Prostate gland (tissue), 2 donors: ENCODE measurements at regions not wholly inside any gene's neighbourhood (a gene's known extent, or its start where the extent isn't known, plus 50 kb on each side); places are given as distances from the start of the nearest gene placed in this dataset.

Experiments used
- DNase-seq: peaks from one replicate; pipeline ENCODE4 v3.0.0-alpha.2; 2019; ENCODE audit warnings: low spot score
- H3K27ac ChIP-seq, 2 donors: fragments of 200-600 bp; sonication (generic); 2 replicates each; pipeline ENCODE4 v1.5.1; 2017 to 2019
- H3K27me3 ChIP-seq: fragments of 200-600 bp; sonication (generic); replicated peaks from 2 replicates; pipeline ENCODE4 v1.5.1; 2019; ENCODE audit not compliant: insufficient read depth
- H3K36me3 ChIP-seq, 2 donors: fragments of 200-600 bp; sonication (generic); 1 replicate in 1 of 2; 2 replicates in 1 of 2; pipeline versions ENCODE4 v1.5.1 to v1.8.1; 2017 to 2019
- H3K4me1 ChIP-seq: fragments of 200-600 bp; sonication (generic); replicated peaks from 2 replicates; pipeline ENCODE4 v1.5.1; 2019
- H3K4me3 ChIP-seq, 2 donors: fragments of 200-600 bp; sonication (generic); 2 replicates each; pipeline ENCODE4 v1.5.1; 2017 to 2019
- H3K9me3 ChIP-seq: fragments of 200-600 bp; sonication (generic); 2 replicates; pipeline ENCODE4 v1.5.1; 2017
- POLR2A ChIP-seq: fragments of 450-650 bp; IDR thresholded peaks from one replicate; pipeline ENCODE4 v1.6.1; 2016; ENCODE audit warnings: antibody characterized with exemption, mild to moderate bottlenecking
- POLR2AphosphoS5 ChIP-seq: sonication (generic); formaldehyde crosslinking; IDR thresholded peaks from one replicate; pipeline ENCODE4 v1.6.1; 2017; ENCODE audit warnings: antibody characterized with exemption
- WGBS: methylation state at CpG from one replicate; pipeline ENCODE4 v1.1.5; 2018; 5-methylcytosine and 5-hydroxymethylcytosine counted together
- intact Hi-C: fragments of 100-400 bp; cut with DNase I; formaldehyde crosslinking; loops from one replicate; pipeline ENCODE4 v1.14.2; 2022
- TF ChIP-seq, protein P1 (sequence below), 4 experiments: fragments of 200-600 bp in 2 of 4; fragments of 450-650 bp in 2 of 4; sonication (generic) in 2 of 4; IDR thresholded peaks; 1 replicate in 3 of 4; 2 replicates in 1 of 4; pipeline ENCODE4 v1.5.1; 2016 to 2019; ENCODE audit warnings: antibody characterized with exemption in 4 of 4, mild to moderate bottlenecking in 2 of 4, moderate library complexity in 2 of 4

DNA sequence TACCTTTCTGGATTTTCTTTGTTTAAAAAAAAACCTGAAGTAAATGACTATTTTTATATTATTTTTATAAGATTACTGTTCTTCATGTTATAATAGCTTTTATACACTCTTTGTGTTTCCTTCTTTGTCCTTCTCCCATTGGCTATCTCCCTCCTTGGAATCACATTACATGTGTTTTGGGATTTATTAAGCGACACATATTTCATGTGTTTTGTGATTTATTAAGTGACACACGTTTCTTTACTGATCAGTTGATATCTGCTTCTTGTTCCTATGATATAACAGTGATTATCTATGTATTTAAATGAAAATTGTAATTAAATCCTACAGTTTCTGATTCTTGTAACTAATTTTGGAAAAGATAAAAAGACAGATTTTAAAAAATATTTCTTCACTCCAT, 817.3 kb upstream of the AGA start:
- intact Hi-C loops = no loop called here
- H3K9me3 ChIP-seq = no peaks in the 10 kb centered on the region
- H3K27me3 ChIP-seq = no peaks in the 10 kb centered on the region
- H3K4me1 ChIP-seq = no peaks in the 10 kb centered on the region
- no peak overlapping the region for H3K27ac ChIP-seq
- no peak for DNase-seq
- WGBS = 55% methylated on average over 2 of the region's 2 CpGs
- TF ChIP-seq POLR2A = no peak
- H3K36me3 ChIP-seq = no peaks in the 10 kb centered on the region
- H3K4me3 ChIP-seq = no peak overlapping the region

- intact Hi-C loops = no loop called here
- H3K27ac ChIP-seq = no peak overlapping the region
- TF ChIP-seq POLR2A (no peak), POLR2AphosphoS5 (no peak)
- TF ChIP-seq, protein P1, sequence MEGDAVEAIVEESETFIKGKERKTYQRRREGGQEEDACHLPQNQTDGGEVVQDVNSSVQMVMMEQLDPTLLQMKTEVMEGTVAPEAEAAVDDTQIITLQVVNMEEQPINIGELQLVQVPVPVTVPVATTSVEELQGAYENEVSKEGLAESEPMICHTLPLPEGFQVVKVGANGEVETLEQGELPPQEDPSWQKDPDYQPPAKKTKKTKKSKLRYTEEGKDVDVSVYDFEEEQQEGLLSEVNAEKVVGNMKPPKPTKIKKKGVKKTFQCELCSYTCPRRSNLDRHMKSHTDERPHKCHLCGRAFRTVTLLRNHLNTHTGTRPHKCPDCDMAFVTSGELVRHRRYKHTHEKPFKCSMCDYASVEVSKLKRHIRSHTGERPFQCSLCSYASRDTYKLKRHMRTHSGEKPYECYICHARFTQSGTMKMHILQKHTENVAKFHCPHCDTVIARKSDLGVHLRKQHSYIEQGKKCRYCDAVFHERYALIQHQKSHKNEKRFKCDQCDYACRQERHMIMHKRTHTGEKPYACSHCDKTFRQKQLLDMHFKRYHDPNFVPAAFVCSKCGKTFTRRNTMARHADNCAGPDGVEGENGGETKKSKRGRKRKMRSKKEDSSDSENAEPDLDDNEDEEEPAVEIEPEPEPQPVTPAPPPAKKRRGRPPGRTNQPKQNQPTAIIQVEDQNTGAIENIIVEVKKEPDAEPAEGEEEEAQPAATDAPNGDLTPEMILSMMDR (IDR thresholded peaks at IDR 0.05) = no peak
- H3K4me1 ChIP-seq = no peaks in the 10 kb centered on the region
- WGBS = 82% methylated on average over 3 of the region's 3 CpGs
- no peaks in the 10 kb centered on the region for H3K9me3 ChIP-seq
- no peaks in the 10 kb centered on the region for H3K27me3 ChIP-seq
- H3K4me3 ChIP-seq = no peak overlapping the region
- no peak for DNase-seq
- no peaks in the 10 kb centered on the region for H3K36me3 ChIP-seq
Measured at GRCh38 chr4:178264001-178264400, 821.8 kb upstream of the AGA start.

- H3K4me1 ChIP-seq = no peaks in the 10 kb centered on the region
- H3K36me3 ChIP-seq = no peaks in the 10 kb centered on the region
- no peak for DNase-seq
- TF ChIP-seq, protein P1 (IDR thresholded peaks at IDR 0.05) = no peak
- no peak for TF ChIP-seq POLR2A
- no peak for TF ChIP-seq POLR2AphosphoS5
- no peaks in the 10 kb centered on the region for H3K27me3 ChIP-seq
- 71% methylated on average over 6 of the region's 6 CpGs for WGBS
- H3K4me3 ChIP-seq = no peak overlapping the region
- no peaks in the 10 kb centered on the region for H3K9me3 ChIP-seq
- no peak overlapping the region for H3K27ac ChIP-seq
- intact Hi-C loops = no loop called here
Measured at GRCh38 chr4:178271386-178271785, 829.1 kb upstream of the AGA start.

DNA sequence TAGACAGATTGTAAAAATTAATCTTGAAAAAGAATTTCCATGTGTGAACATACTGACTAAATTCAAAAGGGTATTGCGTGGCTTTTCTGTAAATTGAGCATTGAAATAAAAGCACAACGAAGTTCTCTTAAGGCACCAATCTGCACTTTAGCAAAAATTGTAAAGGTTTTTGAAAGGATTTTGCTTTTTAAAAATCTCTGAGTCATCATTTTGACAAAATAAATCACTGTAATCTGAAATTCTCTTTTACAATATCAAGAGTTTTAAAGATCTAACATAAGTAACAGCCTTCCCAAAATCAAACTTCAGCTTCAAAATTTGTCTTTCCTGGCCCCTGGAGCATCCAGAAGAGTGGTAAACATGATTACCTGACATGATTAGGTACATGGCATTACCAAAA, 830.9 kb upstream of the AGA start:
- intact Hi-C loops = no loop called here
- Histone ChIP-seq H3K27ac (no peak overlapping the region), H3K9me3 (no peaks in the 10 kb centered on the region), H3K4me1 (no peaks in the 10 kb centered on the region), H3K4me3 (no peak overlapping the region), H3K27me3 (no peaks in the 10 kb centered on the region), H3K36me3 (no peaks in the 10 kb centered on the region)
- TF ChIP-seq, protein P1 (IDR thresholded peaks at IDR 0.05) = no peak
- TF ChIP-seq POLR2AphosphoS5 (no peak), POLR2A (no peak)
- DNase-seq = no peak
- WGBS = 90% methylated on average over 2 of the region's 2 CpGs

DNA sequence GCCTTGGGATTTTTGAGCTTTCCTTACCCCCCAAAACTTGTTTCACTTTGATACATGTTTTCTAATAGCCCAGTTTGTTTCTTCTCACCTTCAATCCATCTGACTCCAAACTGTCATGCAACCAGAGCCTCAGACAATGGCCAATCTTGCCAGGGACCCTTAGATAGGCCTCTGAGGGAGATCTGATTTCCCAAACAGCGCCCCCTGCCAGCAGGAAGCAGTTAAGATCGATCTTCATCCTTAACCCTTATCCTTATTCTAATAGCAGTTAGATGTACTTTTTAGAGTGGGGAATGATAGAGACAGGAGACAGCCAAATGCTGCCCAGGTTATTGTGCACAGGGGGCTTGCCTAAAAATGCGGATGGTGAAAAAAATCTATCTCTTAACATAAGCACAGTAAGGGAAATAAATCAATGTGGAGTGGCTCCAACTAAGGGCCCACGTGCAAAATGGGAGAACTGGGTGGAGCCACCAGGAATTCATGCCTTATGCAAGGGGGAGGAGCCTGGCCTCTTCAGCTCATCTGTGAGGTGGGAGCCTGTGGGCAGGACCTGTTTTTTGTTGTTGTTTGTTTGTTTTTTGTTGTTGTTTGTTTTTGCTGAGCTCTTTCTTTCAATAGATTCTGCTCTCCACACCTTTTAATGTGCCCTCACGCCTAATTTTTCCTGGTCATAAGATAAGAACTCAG, 833.6 kb upstream of the AGA start:
- 66% methylated on average over 5 of the region's 5 CpGs for WGBS
- H3K36me3 ChIP-seq = no peaks in the 10 kb centered on the region
- no peak overlapping the region for H3K27ac ChIP-seq
- H3K9me3 ChIP-seq = no peaks in the 10 kb centered on the region
- DNase-seq = no peak
- intact Hi-C loops = no loop called here
- TF ChIP-seq POLR2A (no peak), POLR2AphosphoS5 (no peak)
- TF ChIP-seq, protein P1 (IDR thresholded peaks at IDR 0.05) = no peak
- no peak overlapping the region for H3K4me3 ChIP-seq
- no peaks in the 10 kb centered on the region for H3K4me1 ChIP-seq
- H3K27me3 ChIP-seq = no peaks in the 10 kb centered on the region
